Inflammatory macrophage treated with lipopolysaccharide for 1 hour (primary cell): ENCODE measurements at regions not wholly inside any gene's neighbourhood (a gene's known extent, or its start where the extent isn't known, plus 50 kb on each side); places are given as distances from the start of the nearest gene placed in this dataset.
"Not testable (repeated sequence)": the region's sequence is repeated elsewhere in the genome, so short reads cannot be mapped to it uniquely, and the experiment has no call there.

Source experiments
- DNase-seq, 2 donors: peaks; one replicate each; pipeline ENCODE4 v3.0.0-alpha.2; 2020 to 2022

GRCh38 chr3:39657075-39657474, 152.3 kb upstream of the MYRIP start:
- DNase-seq: no peak

- DNase-seq: no peak
Measured at GRCh38 chr3:39657775-39658174, 151.6 kb upstream of the MYRIP start.

GRCh38 chr3:39664931-39665330, 144.5 kb upstream of the MYRIP start:
- DNase-seq: no peak

GRCh38 chr3:39665441-39665840, 144.0 kb upstream of the MYRIP start:
- DNase-seq: no peak

- DNase-seq: peak; percentile 21 to 64
Measured at GRCh38 chr3:39668420-39668819, 141.0 kb upstream of the MYRIP start.

- DNase-seq: peak in 1 of 2 donors; percentile 20
Measured at GRCh38 chr3:39671116-39671515, 138.3 kb upstream of the MYRIP start.

GRCh38 chr3:39671600-39671999, 137.8 kb upstream of the MYRIP start:
- DNase-seq: no peak

- DNase-seq: no peak
Measured at GRCh38 chr3:39705351-39705900, 104.0 kb upstream of the MYRIP start.

- DNase-seq: peak in 1 of 2 donors; percentile 63
Measured at GRCh38 chr3:39707314-39707909, 102.0 kb upstream of the MYRIP start.

- no peak for DNase-seq
Measured at GRCh38 chr3:39712413-39713048, 96.9 kb upstream of the MYRIP start.

GRCh38 chr3:39713341-39713740, 96.1 kb upstream of the MYRIP start:
- not testable (repeated sequence) for DNase-seq

- no peak for DNase-seq
Measured at GRCh38 chr3:39716849-39717248, 92.6 kb upstream of the MYRIP start.

GRCh38 chr3:39718674-39719595, 90.5 kb upstream of the MYRIP start:
- no peak for DNase-seq

- no peak for DNase-seq
Measured at GRCh38 chr3:39721076-39721475, 88.3 kb upstream of the MYRIP start.

GRCh38 chr3:39724233-39724846, 85.1 kb upstream of the MYRIP start:
- no peak for DNase-seq

GRCh38 chr3:39725321-39725720, 84.1 kb upstream of the MYRIP start:
- no peak for DNase-seq

- no peak for DNase-seq
Measured at GRCh38 chr3:39727415-39727814, 82.0 kb upstream of the MYRIP start.

GRCh38 chr3:39733804-39734203, 75.6 kb upstream of the MYRIP start:
- no peak for DNase-seq

GRCh38 chr3:39739658-39740057, 69.8 kb upstream of the MYRIP start:
- not testable (repeated sequence) for DNase-seq

GRCh38 chr3:39744746-39745145, 64.7 kb upstream of the MYRIP start:
- DNase-seq: no peak

- no peak for DNase-seq
Measured at GRCh38 chr3:39748002-39748401, 61.4 kb upstream of the MYRIP start.

- DNase-seq: no peak
Measured at GRCh38 chr3:39748763-39749162, 60.6 kb upstream of the MYRIP start.

GRCh38 chr3:39750712-39751111, 58.7 kb upstream of the MYRIP start:
- no peak for DNase-seq
